Right forelimb (tissue), 1 donor: ENCODE measurements at regions not wholly inside any gene's neighbourhood (a gene's known extent, or its start where the extent isn't known, plus 50 kb on each side); places are given as distances from the start of the nearest gene placed in this dataset.
A peak's percentile ranks its signal among the peaks of the same experiment; 100 is the strongest.

ENCODE experiments used
- DNase-seq: peaks from one replicate; pipeline ENCODE4 v3.0.0-alpha.2; 2018

DNA sequence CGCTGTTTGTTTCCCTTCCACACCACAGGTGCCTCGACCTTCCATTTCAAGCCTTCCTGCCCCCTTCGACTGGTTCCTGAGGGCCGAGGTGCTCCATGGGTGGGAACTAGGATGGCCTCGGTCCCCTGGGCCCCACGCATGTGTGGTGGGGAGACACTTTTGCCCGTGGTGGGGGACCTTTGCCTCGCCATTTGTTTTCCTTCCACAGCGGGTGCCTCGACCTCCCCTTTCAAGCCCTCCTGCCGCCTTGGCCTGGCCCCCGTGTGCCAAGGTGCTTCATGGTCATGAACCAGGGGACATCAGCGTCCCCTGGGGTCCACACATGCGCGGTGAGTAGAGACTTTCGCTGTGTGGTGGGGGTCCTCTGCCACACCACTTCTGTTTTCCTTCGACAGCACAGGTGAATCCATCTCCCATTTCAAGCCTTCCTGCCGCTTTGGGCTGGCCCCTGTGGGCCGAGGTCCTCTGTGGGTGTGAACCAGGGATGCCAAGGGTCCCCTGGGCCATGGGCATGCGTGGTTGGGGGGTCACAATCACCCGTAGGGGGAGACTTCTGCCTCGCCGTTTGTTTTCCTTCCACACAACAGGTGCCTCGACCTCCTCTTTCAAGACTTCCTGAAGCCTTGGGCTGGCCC is 364.4 kb downstream of the ALG10 start:
- DNase-seq, result no peak

DNA sequence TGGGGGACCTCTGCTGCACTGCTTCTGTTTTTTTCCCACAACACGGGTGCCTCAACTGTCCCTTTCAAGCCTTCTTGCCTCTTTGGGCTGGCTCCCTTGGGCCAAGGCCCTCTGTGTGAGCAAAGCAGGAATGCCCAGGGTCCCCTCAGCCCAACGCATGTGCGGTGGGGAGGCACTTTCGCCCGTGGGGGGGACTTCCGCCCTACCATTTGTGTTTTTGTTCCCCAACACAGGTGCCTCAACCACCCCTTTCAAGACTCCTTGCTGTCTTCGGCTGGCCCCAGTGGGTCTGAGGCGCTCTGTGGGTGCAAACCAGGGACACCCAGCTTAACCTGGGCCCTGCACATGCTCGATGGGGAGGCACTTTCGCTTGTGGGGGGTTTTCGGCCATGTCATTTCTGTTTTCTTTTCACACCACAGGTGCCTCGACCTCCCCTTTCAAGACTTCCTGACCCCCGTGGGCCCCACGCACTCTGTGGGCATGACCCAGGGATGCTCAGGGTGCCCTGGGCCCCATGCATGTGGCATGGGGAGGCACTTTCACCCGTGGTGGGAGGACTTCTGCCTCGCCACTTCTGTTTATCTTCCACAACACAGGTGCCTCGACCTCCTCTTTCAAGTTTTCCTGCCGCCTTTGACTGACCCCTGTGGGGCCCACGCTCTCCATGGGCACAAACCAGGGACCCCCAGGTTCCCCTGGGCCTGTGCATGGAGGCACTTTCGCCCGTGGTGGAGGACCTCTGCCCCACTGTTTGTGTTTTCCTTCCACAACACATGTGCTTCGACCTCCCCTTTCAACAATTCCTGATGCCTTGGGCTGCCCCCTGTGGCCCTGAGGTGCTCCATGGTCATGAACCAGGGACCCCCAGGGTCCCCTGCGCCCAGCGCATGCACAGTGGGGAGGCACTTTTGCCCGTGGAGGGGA is 365.7 kb downstream of the ALG10 start:
- no peak for DNase-seq

DNA sequence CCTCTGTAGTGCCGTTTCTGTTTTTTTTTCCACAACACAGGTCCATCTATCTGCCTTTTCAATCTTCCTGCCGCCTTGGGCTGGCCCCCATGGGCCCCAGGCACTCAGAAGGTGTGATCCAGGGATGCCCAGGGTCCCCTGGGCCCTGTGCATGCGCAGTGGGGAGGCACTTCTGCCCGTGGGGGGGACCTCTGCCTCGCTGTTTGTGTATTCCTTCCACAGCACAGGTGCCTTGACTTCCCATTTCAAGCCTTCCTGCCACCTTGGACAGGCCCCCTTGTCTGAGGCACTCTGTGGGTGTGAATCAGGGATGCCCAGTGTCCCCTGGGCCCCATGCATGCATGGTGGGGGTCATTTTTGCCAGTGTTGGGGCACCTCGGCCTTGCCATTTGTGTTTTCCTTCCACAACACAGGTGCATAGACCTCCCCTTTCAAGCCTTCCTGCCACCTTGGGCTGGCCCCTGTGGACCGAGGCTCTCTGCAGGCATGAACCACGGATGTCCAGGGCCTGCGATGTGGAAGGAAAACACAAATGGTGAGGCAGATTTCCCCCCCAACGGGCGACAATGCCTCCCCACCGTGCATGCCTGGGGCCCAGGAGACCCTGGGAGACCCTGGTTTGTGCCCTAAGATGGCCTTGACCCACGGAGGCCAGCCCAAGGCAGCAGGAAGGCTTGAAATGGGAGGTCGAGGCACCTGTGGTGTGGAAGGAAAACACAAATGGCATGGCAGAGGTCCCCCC is 366.5 kb downstream of the ALG10 start:
- DNase-seq, result no peak

DNA sequence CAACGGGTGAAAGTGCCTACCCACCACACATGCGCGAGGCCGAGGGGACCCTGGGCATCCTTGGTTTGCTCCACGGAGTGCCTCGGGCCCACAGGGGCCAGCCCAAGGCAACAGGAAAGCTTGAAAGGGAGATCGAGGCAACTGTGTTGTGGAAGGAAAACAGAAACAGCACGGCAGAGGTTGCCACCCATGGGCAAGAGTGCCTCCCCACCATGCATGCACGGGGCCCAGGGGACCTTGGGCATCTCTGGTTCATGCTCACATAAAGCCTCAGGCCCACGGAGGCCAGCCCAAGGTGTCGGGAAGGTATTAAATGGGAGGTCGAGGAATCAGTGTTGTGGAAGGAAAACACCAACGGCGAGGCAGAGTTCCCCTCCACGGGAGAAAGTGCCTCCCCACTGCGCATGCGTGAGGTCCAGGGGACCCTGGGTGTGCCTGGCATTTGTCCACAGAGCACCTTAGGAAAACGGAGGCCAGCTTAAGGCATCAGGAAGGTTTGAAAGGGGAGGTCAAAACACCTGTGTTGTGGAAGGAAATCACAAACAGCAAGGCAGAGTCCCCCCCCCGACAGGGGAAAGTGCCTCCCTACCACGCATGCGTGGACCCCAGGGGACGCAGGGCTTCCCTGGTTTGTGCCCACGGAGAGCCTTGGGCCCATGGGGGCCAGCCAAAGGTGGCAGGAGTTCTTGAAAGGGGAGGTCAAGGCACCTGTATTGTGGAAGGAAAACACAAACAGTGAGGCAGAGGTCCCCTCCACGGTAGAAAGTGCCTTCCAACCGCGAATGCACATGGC is 367.3 kb downstream of the ALG10 start:
- no peak for DNase-seq

DNA sequence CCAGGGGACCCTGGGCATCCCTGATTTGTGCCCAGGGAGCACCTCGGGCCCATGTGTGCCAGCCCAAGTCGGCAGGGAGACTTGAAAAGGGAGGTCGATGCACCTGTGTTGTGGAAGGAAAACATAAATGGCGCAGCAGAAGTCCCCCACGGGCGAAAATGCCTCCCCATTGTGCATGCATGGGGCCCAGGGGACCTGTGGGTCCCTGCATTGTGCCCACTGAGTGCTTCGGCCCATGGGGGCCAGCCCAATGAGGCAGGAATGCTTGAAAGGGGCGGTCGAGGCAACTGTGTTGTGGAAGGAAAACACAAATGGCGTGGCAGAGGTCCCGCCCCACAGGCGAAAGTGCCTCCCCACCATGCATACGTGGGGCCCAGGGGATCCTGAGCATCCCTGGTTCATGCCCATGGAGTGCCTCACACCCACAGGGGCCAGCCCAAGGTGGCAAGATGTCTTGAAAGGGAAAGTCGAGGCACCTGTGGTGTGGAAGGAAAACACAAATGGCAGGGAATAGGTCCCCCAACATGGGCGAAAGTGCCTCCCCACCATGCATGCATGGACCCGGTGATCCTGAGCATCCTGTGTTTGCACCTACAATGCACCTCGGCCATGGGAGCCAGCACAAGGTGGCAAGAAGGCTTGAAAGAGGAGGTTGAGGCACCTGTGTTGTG is 368.0 kb downstream of the ALG10 start:
- DNase-seq, result peak; percentile 15

DNA sequence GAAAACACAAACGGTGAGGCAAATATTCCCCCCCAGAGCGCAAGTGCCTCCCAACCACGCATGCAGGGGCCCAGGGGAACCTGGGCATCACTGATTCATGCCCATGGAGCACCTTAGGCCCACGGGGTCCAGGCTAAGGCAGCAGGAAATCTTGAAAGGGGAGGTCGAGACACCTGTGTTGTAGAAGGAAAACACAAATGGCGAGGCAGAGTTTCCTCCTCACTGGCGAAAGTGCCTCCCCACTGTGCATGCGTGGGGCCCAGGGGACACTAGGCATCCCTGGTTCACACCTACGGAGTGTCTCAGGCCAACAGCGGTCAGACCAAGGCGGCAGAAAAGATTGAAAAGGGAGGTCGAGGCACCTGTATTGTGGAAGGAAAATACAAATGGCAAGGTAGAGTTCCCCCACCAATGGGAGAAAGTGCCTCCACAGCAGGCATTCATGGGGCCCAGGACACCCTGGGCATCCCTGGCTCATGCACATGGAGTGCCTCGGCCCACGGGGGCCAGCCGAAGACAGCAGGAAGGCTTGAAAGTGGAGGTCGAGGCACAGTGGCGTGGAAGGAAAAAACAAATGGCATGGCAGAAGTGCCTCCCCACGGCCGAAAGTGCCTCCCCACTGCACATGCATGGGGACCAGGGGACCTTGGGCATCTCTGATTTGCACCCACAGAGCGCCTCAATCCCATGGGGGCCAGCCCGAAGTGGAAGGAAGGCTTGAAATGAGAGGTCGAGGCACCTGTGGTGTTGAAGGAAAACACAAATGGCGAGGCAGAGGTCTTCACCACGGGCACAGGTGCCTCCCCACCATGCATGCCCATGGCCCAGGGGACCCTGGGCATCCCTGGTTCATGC is 368.8 kb downstream of the ALG10 start:
- DNase-seq, result peak; percentile 19

DNA sequence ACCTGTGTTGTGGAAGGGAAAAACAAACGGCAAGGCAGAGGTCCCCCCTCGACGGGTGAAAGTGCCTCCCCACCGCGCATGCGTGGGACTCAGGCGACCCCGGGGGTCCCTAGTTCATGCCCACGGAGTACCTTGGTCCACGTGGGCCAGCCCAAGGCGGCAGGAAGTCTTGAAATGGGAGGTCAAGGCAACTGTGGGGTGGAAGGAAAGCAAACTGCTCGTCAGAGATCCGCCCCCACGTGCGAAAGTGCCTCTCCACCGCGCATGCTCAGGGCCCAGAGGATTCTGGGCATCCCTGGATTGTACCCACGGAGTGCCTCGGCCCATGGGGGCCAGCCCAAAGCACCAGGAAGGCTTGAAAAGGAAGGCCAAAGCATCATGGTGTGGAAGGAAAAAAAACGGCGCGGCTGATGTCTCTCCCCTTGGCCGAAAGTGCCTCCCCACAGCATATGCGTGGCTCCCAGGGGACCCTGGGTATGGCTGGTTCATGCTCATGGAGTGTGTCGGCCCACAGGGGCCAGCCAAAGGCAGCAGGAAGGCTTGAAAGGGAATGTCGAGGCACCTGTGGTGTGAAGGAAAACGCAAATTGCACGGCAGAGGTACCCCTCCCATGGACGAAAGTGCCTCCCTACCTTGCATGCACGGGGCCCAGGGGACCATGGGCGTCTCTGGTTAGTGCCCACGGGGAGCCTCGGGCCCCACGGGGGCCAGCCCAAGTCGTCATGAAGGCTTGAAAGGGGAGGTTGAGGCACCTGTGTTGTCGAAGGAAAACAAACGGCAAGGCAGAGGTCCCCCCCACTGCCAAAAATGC is 369.7 kb downstream of the ALG10 start:
- peak; percentile 32 for DNase-seq

DNA sequence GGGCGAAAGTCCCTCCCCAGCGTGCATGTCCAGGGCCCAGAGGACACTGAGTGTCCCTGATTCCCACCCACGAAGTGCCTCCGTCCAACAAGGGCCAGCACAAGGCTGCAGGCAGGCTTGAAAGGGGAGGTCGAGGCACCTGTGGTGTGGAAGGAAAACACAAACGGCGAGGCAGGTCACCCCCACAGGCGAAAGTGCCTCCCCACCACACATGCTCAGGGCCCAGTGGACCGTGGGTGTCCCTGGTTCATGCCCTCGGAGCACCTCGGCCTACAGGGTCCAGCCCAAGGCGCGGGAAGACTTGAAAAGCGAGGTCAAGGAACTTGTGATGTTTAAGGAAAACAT is 370.4 kb downstream of the ALG10 start:
- DNase-seq, result peak; percentile 20

DNA sequence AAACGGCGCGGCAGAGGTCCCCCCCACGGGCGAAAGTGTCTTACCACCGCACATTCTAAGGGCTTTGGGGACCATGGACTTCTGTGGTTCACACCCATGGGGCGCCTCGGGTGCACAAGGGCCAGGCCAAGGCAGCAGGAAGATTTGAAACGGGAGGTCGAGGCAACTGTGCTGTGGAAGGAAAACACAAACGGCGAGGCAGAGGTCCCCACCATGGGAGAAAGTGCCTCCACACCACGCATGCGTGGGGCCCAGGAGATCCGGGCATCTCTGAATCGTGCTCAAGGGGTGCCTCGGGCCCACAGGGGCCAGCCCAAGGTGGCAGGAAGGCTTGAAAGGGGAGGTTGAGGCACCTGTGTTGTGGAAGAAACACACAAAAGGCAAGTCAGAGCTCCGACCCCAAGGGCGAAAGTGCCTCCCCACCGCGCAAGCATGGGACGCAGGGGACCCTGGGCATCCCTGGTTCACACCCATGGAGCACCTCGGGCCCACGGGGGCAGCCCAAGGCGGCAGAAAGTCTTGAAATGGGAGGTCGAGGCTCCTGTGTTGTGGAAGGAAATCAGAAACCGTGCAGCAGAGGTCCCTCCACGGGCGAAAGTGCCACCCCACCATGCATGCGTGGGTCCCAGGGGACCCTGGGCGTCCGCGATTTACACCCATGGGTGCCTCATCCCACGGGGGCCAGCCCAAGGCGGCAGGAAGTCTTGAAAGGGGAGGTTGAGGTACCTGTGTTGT is 371.0 kb downstream of the ALG10 start:
- DNase-seq, result peak; percentile 15

DNA sequence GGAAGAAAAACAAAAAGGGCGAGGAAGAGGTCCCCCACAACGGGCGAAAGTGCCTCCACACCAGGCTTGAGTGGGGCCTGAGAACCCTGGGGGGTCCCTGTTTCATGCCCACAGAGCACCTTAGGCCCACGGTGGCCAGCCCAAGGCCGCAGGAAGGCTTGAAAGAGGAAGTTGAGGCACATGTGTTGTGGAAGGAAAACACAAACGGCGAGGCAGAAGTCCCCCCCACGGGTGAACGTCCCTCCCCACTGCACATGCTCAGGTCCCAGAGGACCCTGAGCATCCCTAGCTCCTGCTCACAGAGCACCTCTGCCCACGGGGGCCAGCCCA is 371.5 kb downstream of the ALG10 start:
- peak; percentile 15 for DNase-seq

DNA sequence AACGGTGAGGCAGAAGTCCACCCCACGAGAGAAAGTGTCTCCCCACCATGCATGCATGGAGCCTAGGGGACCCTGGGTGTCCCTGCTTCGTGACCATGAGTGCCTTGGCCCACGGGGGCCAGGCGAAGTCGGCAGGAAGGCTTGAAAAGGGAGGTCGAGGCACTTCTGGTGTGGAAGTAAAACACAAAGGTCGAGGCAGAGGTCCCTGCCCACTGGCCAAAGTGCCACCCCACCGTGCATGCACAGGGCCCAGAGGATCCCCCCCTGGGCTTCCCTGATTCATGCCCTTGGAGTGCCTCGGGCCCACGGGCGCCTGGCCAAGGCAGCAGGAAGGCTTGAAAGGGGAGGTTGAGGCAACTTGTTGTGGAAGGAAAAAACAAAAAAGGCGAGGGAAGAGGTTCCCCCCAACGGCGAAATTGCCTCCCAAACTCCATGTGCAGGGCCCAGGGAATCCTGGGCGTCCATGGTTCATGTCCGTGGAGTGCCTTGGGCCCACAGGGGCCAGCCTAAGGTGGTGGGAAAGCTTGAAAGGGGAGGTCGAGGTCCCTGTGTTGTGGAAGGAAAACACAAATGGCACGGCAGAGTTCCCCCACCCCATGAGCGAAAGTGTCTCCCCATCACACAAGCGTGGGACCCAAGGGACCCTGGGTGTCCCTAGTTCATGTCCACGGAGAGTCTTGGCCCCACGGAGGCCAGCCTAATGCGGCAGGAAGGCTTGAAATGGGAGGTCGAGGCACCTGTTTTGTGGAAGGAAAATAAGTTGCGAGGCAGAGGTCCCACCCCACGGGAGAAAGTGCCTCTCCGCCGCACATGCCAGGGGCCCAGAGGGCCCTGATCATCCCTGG is 372.1 kb downstream of the ALG10 start:
- DNase-seq, result no peak

DNA sequence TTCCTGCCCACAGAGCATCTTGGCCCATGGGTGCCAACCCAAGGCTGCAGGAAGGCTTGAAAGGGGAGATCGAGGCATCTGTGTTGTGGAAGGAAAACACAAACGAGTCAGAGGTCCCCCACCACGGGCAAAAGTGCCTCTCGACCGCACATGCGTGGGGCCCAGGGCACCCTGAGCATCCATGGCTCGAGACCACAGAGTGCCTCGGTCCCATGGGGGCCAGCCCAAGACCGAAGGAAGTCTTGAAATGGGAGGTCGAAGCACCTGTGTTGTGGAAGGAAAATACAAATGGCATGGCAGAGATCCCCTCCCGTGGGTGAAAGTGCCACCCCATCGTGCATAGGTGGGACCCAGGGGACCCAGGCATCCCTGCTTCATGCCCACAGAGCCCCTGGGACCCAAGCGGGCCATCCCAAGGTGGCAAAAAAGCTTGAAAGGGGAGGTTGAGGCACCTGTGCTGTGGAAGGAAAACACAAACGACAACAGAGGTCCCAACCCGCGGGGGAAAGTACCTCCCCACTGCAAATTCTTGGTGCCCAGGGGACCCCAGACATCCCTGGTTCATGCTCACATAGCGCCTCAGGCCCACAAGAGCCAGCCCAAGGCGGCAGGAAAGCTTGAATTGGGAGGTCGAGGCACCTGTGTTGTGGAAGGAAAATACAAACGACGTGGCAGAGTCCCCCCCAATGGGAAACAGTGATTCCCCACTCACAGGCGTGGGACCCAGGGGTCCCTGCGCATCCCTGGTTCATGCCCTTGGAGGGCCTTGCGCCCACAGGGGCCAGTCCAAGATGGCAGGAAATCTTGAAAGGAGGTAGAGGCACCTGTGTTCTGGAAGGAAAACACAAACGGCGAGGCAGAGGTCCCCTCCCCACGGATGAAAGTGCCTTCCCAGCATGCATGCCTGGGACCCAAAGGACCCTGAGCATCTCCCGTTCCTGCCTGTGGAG is 373.0 kb downstream of the ALG10 start:
- peak; percentile 27 for DNase-seq

DNA sequence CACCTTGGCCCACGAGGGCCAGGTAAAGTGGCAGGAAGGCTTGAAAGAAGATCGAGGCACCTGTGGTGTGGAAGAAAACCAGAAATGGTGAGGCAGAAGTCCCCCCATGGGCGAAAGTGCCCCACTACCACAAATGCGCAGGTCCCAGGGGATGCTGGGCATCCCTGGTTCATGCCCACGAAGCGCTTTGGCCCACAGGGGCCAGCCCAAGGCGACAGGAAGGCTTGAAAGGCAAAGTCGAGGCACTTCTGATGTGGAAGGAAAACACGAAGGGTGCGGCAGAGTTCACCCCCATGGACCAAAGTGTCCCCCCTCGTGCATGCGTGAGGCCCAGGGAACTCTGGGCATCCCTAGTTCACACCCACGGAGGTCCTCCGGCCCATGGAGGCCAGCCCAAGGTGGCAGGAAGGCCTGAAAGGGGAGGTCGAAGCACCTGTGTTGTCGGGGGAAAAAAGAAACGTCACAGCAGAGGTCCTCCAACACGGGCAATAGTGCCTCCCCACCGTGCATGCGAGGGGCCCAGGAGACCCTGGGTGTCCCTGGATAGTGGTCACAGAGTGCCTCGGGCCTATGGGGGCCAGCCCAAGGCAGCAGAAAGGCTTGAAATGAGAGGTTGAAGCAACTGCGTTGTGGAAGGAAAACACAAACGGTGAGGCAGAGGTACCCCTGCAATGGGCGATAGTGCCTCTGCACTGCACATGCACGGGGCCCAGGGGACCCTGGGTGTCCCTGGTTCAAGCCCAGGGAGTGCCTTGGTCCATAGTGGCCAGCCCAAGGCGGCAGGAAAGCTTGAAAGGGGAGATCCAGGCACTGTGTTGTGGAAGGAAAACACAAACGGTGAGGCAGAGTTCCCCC is 373.9 kb downstream of the ALG10 start:
- DNase-seq, result peak; percentile 2

DNA sequence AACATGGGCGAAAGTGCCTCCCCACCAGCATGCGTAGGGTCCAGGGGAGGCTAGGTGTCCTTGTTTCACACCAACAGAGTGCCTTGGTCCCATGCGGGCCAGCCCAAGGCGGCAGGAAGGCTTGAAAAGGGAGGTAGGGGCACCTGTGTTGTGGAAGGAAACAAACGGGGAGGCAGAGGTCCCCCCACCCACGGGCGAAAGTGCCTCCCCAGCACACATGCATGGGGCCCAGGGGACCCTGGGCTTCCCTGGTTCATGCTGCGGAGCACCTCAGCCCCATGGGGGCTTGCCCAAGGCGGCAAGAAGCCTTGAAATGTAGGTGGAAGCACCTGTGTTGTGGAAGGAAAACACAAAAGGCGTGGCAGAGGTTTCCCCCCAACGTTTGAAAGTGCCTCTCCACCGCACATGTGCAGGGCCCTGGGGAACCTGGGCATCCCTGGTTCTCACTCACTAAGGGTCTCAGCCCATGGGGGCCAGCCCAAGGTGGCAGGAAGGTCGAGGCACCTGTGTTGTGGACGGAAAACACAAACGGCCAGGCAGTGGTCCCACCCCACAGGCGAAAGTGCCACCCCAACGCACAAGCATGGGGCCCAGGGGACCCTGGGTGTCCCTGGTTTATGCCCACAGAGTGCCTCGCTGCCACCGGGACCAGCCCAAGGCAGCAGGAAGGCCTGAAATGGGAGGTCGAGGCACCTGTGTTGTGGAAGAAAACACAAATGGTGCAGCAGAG is 374.7 kb downstream of the ALG10 start:
- DNase-seq, result peak; percentile 24

DNA sequence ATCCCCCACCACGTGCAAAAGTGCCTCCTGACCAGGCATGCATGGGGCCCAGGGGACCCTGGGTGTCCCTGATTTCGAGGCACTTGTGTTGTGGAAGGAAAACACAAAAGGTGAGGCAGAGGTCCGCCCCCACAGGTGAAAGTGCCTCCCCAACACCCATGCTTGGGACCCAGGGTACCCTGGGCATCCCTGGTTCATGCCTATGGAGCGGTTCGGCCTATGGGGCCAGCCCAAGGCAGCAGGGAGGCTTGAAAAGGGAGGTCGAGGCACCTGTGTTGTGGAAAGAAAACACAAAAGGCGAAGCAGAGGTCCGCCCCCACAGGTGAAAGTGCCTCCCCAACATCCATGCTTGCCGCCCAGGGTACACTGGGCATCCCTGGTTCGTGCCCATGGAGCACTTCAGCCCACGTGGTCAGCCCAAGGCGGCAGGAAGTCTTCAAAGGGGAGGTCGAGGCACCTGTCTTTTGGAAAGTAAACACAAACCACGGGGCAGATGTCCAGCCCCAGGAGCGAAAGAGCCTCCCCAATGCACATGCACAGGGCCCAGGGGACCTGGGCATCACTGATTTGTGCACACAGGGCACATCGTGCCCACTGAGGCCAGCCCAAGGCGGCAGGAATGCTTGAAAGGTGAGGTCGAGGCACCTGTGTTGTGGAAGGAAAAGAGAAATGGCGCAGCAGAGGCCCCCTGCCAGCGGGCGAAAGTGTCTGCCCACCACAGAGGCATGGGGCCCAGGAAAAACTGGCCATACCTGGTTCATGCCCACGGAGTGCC is 375.5 kb downstream of the ALG10 start:
- DNase-seq, result peak; percentile 16
